ENCODE measurements at regions not wholly inside any gene's neighbourhood (a gene's known extent, or its start where the extent isn't known, plus 50 kb on each side); places are given as distances from the start of the nearest gene placed in this dataset.

GRCh38 chr16:82313754-82314153 is 143.7 kb upstream of the MPHOSPH6 start:
- no peak for TF ChIP-seq ZNF317 (CRISPR knock-in tag; IDR thresholded peaks at IDR 0.05; ENCODE audit: borderline replicate concordance, low read depth)
- no peak for TF ChIP-seq NR3C1 (CRISPR knock-in tag; conservative IDR thresholded peaks at IDR 0.05; ENCODE audit: low read depth)
- no peak for TF ChIP-seq CREB1 (CRISPR knock-in tag; IDR thresholded peaks at IDR 0.05)
- TF ChIP-seq ATF1 (CRISPR knock-in tag; IDR thresholded peaks at IDR 0.05), result no peak
- TF ChIP-seq JUN (CRISPR knock-in tag; IDR thresholded peaks at IDR 0.05), result no peak
- TF ChIP-seq ZNF232 (CRISPR knock-in tag; IDR thresholded peaks at IDR 0.05), result no peak
- TF ChIP-seq CTCF (IDR thresholded peaks at IDR 0.05), result no peak
- TF ChIP-seq AFF4 (CRISPR knock-in tag; IDR thresholded peaks at IDR 0.05; ENCODE audit: borderline replicate concordance), result no peak
- TF ChIP-seq ZNF396 (CRISPR knock-in tag; IDR thresholded peaks at IDR 0.05; ENCODE audit: borderline replicate concordance), result no peak
- TF ChIP-seq JAZF1 (CRISPR knock-in tag; IDR thresholded peaks at IDR 0.05), result no peak
- TF ChIP-seq ELF4 (CRISPR knock-in tag; IDR thresholded peaks at IDR 0.05; ENCODE audit: low read depth), result no peak
